HG03565 (cell line): ENCODE measurements at regions not wholly inside any gene's neighbourhood (a gene's known extent, or its start where the extent isn't known, plus 50 kb on each side); places are given as distances from the start of the nearest gene placed in this dataset.

ENCODE experiments used
- ATAC-seq: cut with Tn5 transposase; IDR thresholded peaks from one replicate; pipeline ENCODE4 v1.9.1; 2021; ENCODE audit warnings: mild to moderate bottlenecking, moderate library complexity; ENCODE audit not compliant: unreplicated experiment

- no peak for ATAC-seq
Measured at GRCh38 chr16:86207350-86207749, 303.0 kb upstream of the FOXF1 start.

- ATAC-seq = no peak
Measured at GRCh38 chr16:86209202-86209601, 301.1 kb upstream of the FOXF1 start.

- ATAC-seq = no peak
Measured at GRCh38 chr16:86210403-86211193, 299.7 kb upstream of the FOXF1 start.

- no peak for ATAC-seq
Measured at GRCh38 chr16:86211265-86211664, 299.1 kb upstream of the FOXF1 start.

- ATAC-seq = no peak
Measured at GRCh38 chr16:86211800-86212199, 298.5 kb upstream of the FOXF1 start.

- no peak for ATAC-seq
Measured at GRCh38 chr16:86212706-86213436, 297.5 kb upstream of the FOXF1 start.

- ATAC-seq = no peak
Measured at GRCh38 chr16:86213437-86214205, 296.7 kb upstream of the FOXF1 start.

- ATAC-seq = no peak
Measured at GRCh38 chr16:86214326-86215232, 295.7 kb upstream of the FOXF1 start.

GRCh38 chr16:86215233-86215978 lies 294.9 kb upstream of the FOXF1 start:
- ATAC-seq = no peak

- no peak for ATAC-seq
Measured at GRCh38 chr16:86215979-86216585, 294.2 kb upstream of the FOXF1 start.

- ATAC-seq = no peak
Measured at GRCh38 chr16:86216591-86216990, 293.7 kb upstream of the FOXF1 start.

- ATAC-seq = no peak
Measured at GRCh38 chr16:86217001-86217890, 293.1 kb upstream of the FOXF1 start.

GRCh38 chr16:86217891-86218270 lies 292.4 kb upstream of the FOXF1 start:
- ATAC-seq = no peak

GRCh38 chr16:86218479-86219170 lies 291.7 kb upstream of the FOXF1 start:
- ATAC-seq = no peak

- no peak for ATAC-seq
Measured at GRCh38 chr16:86219655-86220445, 290.5 kb upstream of the FOXF1 start.

GRCh38 chr16:86220561-86220960 lies 289.8 kb upstream of the FOXF1 start:
- ATAC-seq = no peak

- no peak for ATAC-seq
Measured at GRCh38 chr16:86221085-86221484, 289.2 kb upstream of the FOXF1 start.
